ENCODE measurements at regions not wholly inside any gene's neighbourhood (a gene's known extent, or its start where the extent isn't known, plus 50 kb on each side); places are given as distances from the start of the nearest gene placed in this dataset.
A peak's percentile ranks its signal among the peaks of the same experiment; 100 is the strongest.

- H3K4me2 ChIP-seq (ENCODE audit: insufficient read depth, low read length): no peak overlapping the region
- no peaks in the 10 kb centered on the region for H3K4me1 ChIP-seq (ENCODE audit: insufficient read depth, low read length)
- H3K27ac ChIP-seq (ENCODE audit: low read depth, low read length): no peak overlapping the region
- no peaks in the 10 kb centered on the region for H3K79me2 ChIP-seq (ENCODE audit: insufficient read depth, low read length)
- no peaks in the 10 kb centered on the region for H3K9me3 ChIP-seq (ENCODE audit: low read depth, low read length)
- TF ChIP-seq, protein P1, sequence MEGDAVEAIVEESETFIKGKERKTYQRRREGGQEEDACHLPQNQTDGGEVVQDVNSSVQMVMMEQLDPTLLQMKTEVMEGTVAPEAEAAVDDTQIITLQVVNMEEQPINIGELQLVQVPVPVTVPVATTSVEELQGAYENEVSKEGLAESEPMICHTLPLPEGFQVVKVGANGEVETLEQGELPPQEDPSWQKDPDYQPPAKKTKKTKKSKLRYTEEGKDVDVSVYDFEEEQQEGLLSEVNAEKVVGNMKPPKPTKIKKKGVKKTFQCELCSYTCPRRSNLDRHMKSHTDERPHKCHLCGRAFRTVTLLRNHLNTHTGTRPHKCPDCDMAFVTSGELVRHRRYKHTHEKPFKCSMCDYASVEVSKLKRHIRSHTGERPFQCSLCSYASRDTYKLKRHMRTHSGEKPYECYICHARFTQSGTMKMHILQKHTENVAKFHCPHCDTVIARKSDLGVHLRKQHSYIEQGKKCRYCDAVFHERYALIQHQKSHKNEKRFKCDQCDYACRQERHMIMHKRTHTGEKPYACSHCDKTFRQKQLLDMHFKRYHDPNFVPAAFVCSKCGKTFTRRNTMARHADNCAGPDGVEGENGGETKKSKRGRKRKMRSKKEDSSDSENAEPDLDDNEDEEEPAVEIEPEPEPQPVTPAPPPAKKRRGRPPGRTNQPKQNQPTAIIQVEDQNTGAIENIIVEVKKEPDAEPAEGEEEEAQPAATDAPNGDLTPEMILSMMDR (IDR thresholded peaks at IDR 0.05; ENCODE audit: extremely low read depth, low read depth, low read length): no peak
- no peaks in the 10 kb centered on the region for H3K36me3 ChIP-seq (ENCODE audit: insufficient read depth, low read length)
- H3K27me3 ChIP-seq (ENCODE audit: insufficient read depth, low read length): no peaks in the 10 kb centered on the region
- H2AFZ ChIP-seq (ENCODE audit: low read length): no peak overlapping the region
- no peak overlapping the region for H3K4me3 ChIP-seq (ENCODE audit: insufficient read depth, low read length)
- H4K20me1 ChIP-seq (ENCODE audit: insufficient read depth, low read length): no peaks in the 10 kb centered on the region
- no peak for DNase-seq (ENCODE audit: insufficient read length, low spot score, missing footprints)
Observed at GRCh38 chr12:24730489-24730896, 218.4 kb downstream of the BCAT1 start.

DNA sequence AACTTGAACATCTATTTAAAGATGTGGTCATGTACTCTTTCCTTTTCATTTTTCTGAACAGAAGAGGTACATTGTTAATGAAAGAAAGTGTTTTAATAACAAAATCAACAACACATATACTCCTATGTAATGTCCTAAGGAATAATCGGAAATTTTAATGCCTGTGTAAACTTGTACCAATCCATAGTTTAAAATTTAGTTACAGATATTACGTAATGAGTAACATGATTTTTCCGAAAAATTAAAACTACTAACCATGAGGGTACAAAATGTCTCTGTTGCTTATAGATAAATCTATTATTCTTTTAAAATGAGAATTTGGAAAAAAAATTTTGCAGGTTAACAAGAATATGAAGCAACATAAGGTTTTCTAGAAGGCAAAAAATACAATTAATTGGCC, 220.1 kb downstream of the BCAT1 start:
- Histone ChIP-seq H3K27me3 (ENCODE audit: insufficient read depth, low read length) (no peaks in the 10 kb centered on the region), H3K4me1 (ENCODE audit: insufficient read depth, low read length) (no peaks in the 10 kb centered on the region), H3K79me2 (ENCODE audit: insufficient read depth, low read length) (no peaks in the 10 kb centered on the region), H3K36me3 (ENCODE audit: insufficient read depth, low read length) (no peaks in the 10 kb centered on the region), H3K27ac (ENCODE audit: low read depth, low read length) (no peak overlapping the region), H3K9me3 (ENCODE audit: low read depth, low read length) (no peaks in the 10 kb centered on the region), H4K20me1 (ENCODE audit: insufficient read depth, low read length) (no peaks in the 10 kb centered on the region), H3K4me2 (ENCODE audit: insufficient read depth, low read length) (no peak overlapping the region), H3K4me3 (ENCODE audit: insufficient read depth, low read length) (no peak overlapping the region), H2AFZ (ENCODE audit: low read length) (no peak overlapping the region)
- DNase-seq (ENCODE audit: insufficient read length, low spot score, missing footprints): no peak
- TF ChIP-seq, protein P1 (IDR thresholded peaks at IDR 0.05; ENCODE audit: extremely low read depth, low read depth, low read length): no peak

DNA sequence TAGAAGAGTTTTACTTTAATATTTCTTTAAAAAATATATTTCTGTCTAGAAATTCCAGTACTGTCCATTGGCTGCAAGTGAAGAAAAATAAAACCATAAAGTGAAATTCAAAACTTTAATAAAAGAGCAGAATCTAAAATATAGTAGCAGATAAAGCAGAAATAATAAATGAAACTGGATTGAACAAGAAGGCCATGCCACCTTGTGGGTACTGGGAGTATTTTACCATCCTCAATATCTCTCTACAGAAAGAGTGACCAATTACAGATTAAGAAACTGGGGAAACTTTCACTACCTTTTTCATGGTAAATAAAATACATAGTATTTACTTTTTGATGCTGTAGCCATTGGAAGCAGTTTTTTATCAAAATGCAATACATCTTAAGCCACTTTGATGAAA, 220.5 kb downstream of the BCAT1 start:
- Histone ChIP-seq H3K4me3 (ENCODE audit: insufficient read depth, low read length) (no peak overlapping the region), H3K27ac (ENCODE audit: low read depth, low read length) (no peak overlapping the region), H3K27me3 (ENCODE audit: insufficient read depth, low read length) (no peaks in the 10 kb centered on the region), H3K9me3 (ENCODE audit: low read depth, low read length) (no peaks in the 10 kb centered on the region), H3K79me2 (ENCODE audit: insufficient read depth, low read length) (no peaks in the 10 kb centered on the region), H3K4me2 (ENCODE audit: insufficient read depth, low read length) (no peak overlapping the region), H3K36me3 (ENCODE audit: insufficient read depth, low read length) (no peaks in the 10 kb centered on the region), H3K4me1 (ENCODE audit: insufficient read depth, low read length) (no peaks in the 10 kb centered on the region), H2AFZ (ENCODE audit: low read length) (no peak overlapping the region), H4K20me1 (ENCODE audit: insufficient read depth, low read length) (no peaks in the 10 kb centered on the region)
- TF ChIP-seq, protein P1 (IDR thresholded peaks at IDR 0.05; ENCODE audit: extremely low read depth, low read depth, low read length): peak; percentile 66
- peak; percentile 75 for DNase-seq (ENCODE audit: insufficient read length, low spot score, missing footprints)

GRCh38 chr12:24725616-24726015, 223.3 kb downstream of the BCAT1 start:
- Histone ChIP-seq H3K27me3 (ENCODE audit: insufficient read depth, low read length) (no peaks in the 10 kb centered on the region), H3K36me3 (ENCODE audit: insufficient read depth, low read length) (no peaks in the 10 kb centered on the region), H3K27ac (ENCODE audit: low read depth, low read length) (no peak overlapping the region), H3K4me1 (ENCODE audit: insufficient read depth, low read length) (no peaks in the 10 kb centered on the region), H3K79me2 (ENCODE audit: insufficient read depth, low read length) (no peaks in the 10 kb centered on the region), H3K4me3 (ENCODE audit: insufficient read depth, low read length) (no peak overlapping the region), H3K9me3 (ENCODE audit: low read depth, low read length) (no peaks in the 10 kb centered on the region), H4K20me1 (ENCODE audit: insufficient read depth, low read length) (no peaks in the 10 kb centered on the region), H3K4me2 (ENCODE audit: insufficient read depth, low read length) (no peak overlapping the region), H2AFZ (ENCODE audit: low read length) (no peak overlapping the region)
- TF ChIP-seq, protein P1 (IDR thresholded peaks at IDR 0.05; ENCODE audit: extremely low read depth, low read depth, low read length): no peak
- DNase-seq (ENCODE audit: insufficient read length, low spot score, missing footprints): no peak
